Left cardiac atrium (tissue), 4 donors: ENCODE measurements at regions not wholly inside any gene's neighbourhood (a gene's known extent, or its start where the extent isn't known, plus 50 kb on each side); places are given as distances from the start of the nearest gene placed in this dataset.

Source experiments
- ATAC-seq, 2 donors: fragments of 200-7000 bp; cut with Tn5 transposase; one replicate each; pipeline ENCODE4 v1.9.1; 2020; ENCODE audit warnings: mild to moderate bottlenecking in 2 of 2, moderate library complexity in 2 of 2
- DNase-seq: peaks from one replicate; pipeline ENCODE4 v3.0.0-alpha.2; 2020
- intact Hi-C, 2 donors: fragments of 100-400 bp; cut with DNase I; formaldehyde crosslinking; loops; one replicate each; pipeline versions ENCODE4 v1.14.1 to v1.15.1; 2022 to 2023
- donor health status: DM: no; HTN: yes; CAD: no.
- donor health status: DM: no; HTN: yes; CAD: no; lungs with severe emphysema.
- donor health status: DM: yes; HTN: yes; CAD: no.
- donor health status: Dilated cardiomyopathy.

GRCh38 chr4:141486375-141486997 is 149.9 kb upstream of the IL15 start:
- DNase-seq (no peak), ATAC-seq (no peak)

GRCh38 chr4:141497627-141498026 is 138.8 kb upstream of the IL15 start:
- intact Hi-C loops: no loop called here
- ATAC-seq (no peak), DNase-seq (no peak)

More at GRCh38 chr4:141486375-141486997, 149.9 kb upstream of the IL15 start:
- intact Hi-C loops: no loop called here

- DNase-seq (no peak), ATAC-seq (no peak)
- intact Hi-C loops: no loop called here
Measured at GRCh38 chr4:141499261-141499853, 137.0 kb upstream of the IL15 start.

- intact Hi-C loops: no loop called here
- DNase-seq: no peak
- ATAC-seq: no peak
Measured at GRCh38 chr4:141501395-141501794, 135.0 kb upstream of the IL15 start.

- DNase-seq (no peak), ATAC-seq (no peak)
- intact Hi-C loops: no loop called here
Measured at GRCh38 chr4:141501931-141502330, 134.5 kb upstream of the IL15 start.

- intact Hi-C loops: no loop called here
- DNase-seq: no peak
- ATAC-seq: no peak
Measured at GRCh38 chr4:141502755-141503154, 133.6 kb upstream of the IL15 start.

GRCh38 chr4:141503260-141503659 is 133.1 kb upstream of the IL15 start:
- no peak for ATAC-seq
- intact Hi-C loops: no loop called here
- no peak for DNase-seq

GRCh38 chr4:141511055-141511454 is 125.3 kb upstream of the IL15 start:
- intact Hi-C loops: no loop called here
- no peak for ATAC-seq
- no peak for DNase-seq

- intact Hi-C loops: no loop called here
- DNase-seq (no peak), ATAC-seq (no peak)
Measured at GRCh38 chr4:141513866-141514265, 122.5 kb upstream of the IL15 start.

GRCh38 chr4:141518222-141518621 is 118.2 kb upstream of the IL15 start:
- intact Hi-C loops: no loop called here
- no peak for ATAC-seq
- DNase-seq: no peak

GRCh38 chr4:141524116-141524515 is 112.3 kb upstream of the IL15 start:
- no peak for DNase-seq
- no peak for ATAC-seq
- intact Hi-C loops: no loop called here

GRCh38 chr4:141524841-141525240 is 111.5 kb upstream of the IL15 start:
- DNase-seq (no peak), ATAC-seq (no peak)
- intact Hi-C loops: no loop called here

- intact Hi-C loops: no loop called here
Measured at GRCh38 chr4:141530627-141531026, 105.8 kb upstream of the IL15 start.

GRCh38 chr4:141534985-141535384 is 101.4 kb upstream of the IL15 start:
- ATAC-seq: no peak
- intact Hi-C loops: no loop called here
- DNase-seq: no peak

More at GRCh38 chr4:141530627-141531026, 105.8 kb upstream of the IL15 start:
- no peak for DNase-seq
- no peak for ATAC-seq

- DNase-seq: no peak
- intact Hi-C loops: no loop called here
- no peak for ATAC-seq
Measured at GRCh38 chr4:141538001-141538400, 98.4 kb upstream of the IL15 start.

GRCh38 chr4:141540643-141541042 is 95.7 kb upstream of the IL15 start:
- DNase-seq (no peak), ATAC-seq (no peak)
- intact Hi-C loops: no loop called here

GRCh38 chr4:141541851-141542250 is 94.5 kb upstream of the IL15 start:
- DNase-seq: no peak
- ATAC-seq: no peak
- intact Hi-C loops: no loop called here

GRCh38 chr4:141543176-141543575 is 93.2 kb upstream of the IL15 start:
- no peak for DNase-seq
- intact Hi-C loops: no loop called here
- no peak for ATAC-seq

- DNase-seq (no peak), ATAC-seq (no peak)
- intact Hi-C loops: no loop called here
Measured at GRCh38 chr4:141543706-141544105, 92.7 kb upstream of the IL15 start.

- intact Hi-C loops: no loop called here
- ATAC-seq (no peak), DNase-seq (no peak)
Measured at GRCh38 chr4:141548791-141549190, 87.6 kb upstream of the IL15 start.

GRCh38 chr4:141560056-141560455 is 76.3 kb upstream of the IL15 start:
- ATAC-seq (no peak), DNase-seq (no peak)
- intact Hi-C loops: no loop called here
